HEK293 (cell line): ENCODE measurements at regions not wholly inside any gene's neighbourhood (a gene's known extent, or its start where the extent isn't known, plus 50 kb on each side); places are given as distances from the start of the nearest gene placed in this dataset.

ENCODE experiments used
- FEZF1 ChIP-seq: fragments of 450-650 bp; formaldehyde crosslinking; IDR thresholded peaks from 2 replicates; pipeline ENCODE4 v1.5.1; 2016; ENCODE audit warnings: missing biosample characterization, missing genetic modification characterization
- GLI2 ChIP-seq: fragments of 450-650 bp; formaldehyde crosslinking; IDR thresholded peaks from 2 replicates; pipeline ENCODE4; 2017; ENCODE audit warnings: missing biosample characterization, missing genetic modification characterization, low read depth, borderline replicate concordance
- HOXA7 ChIP-seq: sonication (generic); formaldehyde crosslinking; IDR thresholded peaks from 2 replicates; pipeline ENCODE4 v1.8.1; 2022; ENCODE audit warnings: missing genetic modification reagents, borderline replicate concordance
- KLF16 ChIP-seq: fragments of 450-650 bp; formaldehyde crosslinking; IDR thresholded peaks from 2 replicates; pipeline ENCODE4 v1.5.1; 2017; ENCODE audit warnings: missing biosample characterization, missing genetic modification characterization
- MZF1 ChIP-seq: fragments of 450-650 bp; formaldehyde crosslinking; IDR thresholded peaks from 2 replicates; pipeline ENCODE4 v1.5.1; 2017; ENCODE audit warnings: missing biosample characterization, missing genetic modification characterization, borderline replicate concordance
- PRDM1 ChIP-seq: fragments of 450-650 bp; formaldehyde crosslinking; IDR thresholded peaks from 2 replicates; pipeline ENCODE4; 2016; ENCODE audit warnings: missing biosample characterization, missing genetic modification characterization
- SALL2 ChIP-seq: fragments of 450-650 bp; formaldehyde crosslinking; IDR thresholded peaks from 2 replicates; pipeline ENCODE4 v1.5.0; 2017; ENCODE audit warnings: missing biosample characterization, mild to moderate bottlenecking, missing genetic modification characterization, borderline replicate concordance
- ZBTB17 ChIP-seq: fragments of 450-650 bp; formaldehyde crosslinking; IDR thresholded peaks from 2 replicates; pipeline ENCODE4 v1.5.1; 2016; ENCODE audit warnings: missing biosample characterization, missing genetic modification characterization
- ZNF350 ChIP-seq: fragments of 450-650 bp; formaldehyde crosslinking; IDR thresholded peaks from 2 replicates; pipeline ENCODE4 v1.5.0; 2017; ENCODE audit warnings: missing biosample characterization, mild to moderate bottlenecking, missing genetic modification characterization
- ZNF416 ChIP-seq: fragments of 450-650 bp; formaldehyde crosslinking; IDR thresholded peaks from 2 replicates; pipeline ENCODE4 v1.5.1; 2016; ENCODE audit warnings: missing biosample characterization, missing genetic modification characterization
- ZNF501 ChIP-seq: fragments of 450-650 bp; formaldehyde crosslinking; IDR thresholded peaks from 2 replicates; pipeline ENCODE4 v1.5.1; 2016; ENCODE audit warnings: missing biosample characterization, missing genetic modification characterization
- ZNF624 ChIP-seq: fragments of 450-650 bp; formaldehyde crosslinking; IDR thresholded peaks from 2 replicates; pipeline ENCODE4 v1.5.1; 2017; ENCODE audit warnings: missing biosample characterization, missing genetic modification characterization
- ZNF670 ChIP-seq: fragments of 450-650 bp; formaldehyde crosslinking; IDR thresholded peaks from 2 replicates; pipeline ENCODE4 v1.5.1; 2016; ENCODE audit warnings: missing biosample characterization, missing genetic modification characterization, low read depth
- ZNF768 ChIP-seq: fragments of 450-650 bp; formaldehyde crosslinking; IDR thresholded peaks from 2 replicates; pipeline ENCODE4 v1.5.1; 2018; ENCODE audit warnings: missing biosample characterization, mild to moderate bottlenecking, missing genetic modification characterization
- ZNF776 ChIP-seq: fragments of 450-650 bp; formaldehyde crosslinking; IDR thresholded peaks from 2 replicates; pipeline ENCODE4 v1.5.0; 2017; ENCODE audit warnings: missing biosample characterization, missing genetic modification characterization, borderline replicate concordance
- TF ChIP-seq, protein P1 (sequence below): fragments of 450-650 bp; formaldehyde crosslinking; IDR thresholded peaks from 2 replicates; pipeline ENCODE4 v1.5.1; 2016; ENCODE audit warnings: missing biosample characterization, missing genetic modification characterization
- TF ChIP-seq, protein P2 (sequence below): fragments of 450-650 bp; formaldehyde crosslinking; IDR thresholded peaks from 2 replicates; pipeline ENCODE4 v1.5.1; 2017; ENCODE audit warnings: missing biosample characterization, missing genetic modification characterization
- TF ChIP-seq, protein P3 (sequence below): fragments of 450-650 bp; formaldehyde crosslinking; IDR thresholded peaks from 2 replicates; pipeline ENCODE4 v1.5.1; 2016; ENCODE audit warnings: missing biosample characterization, missing genetic modification characterization
- TF ChIP-seq, protein P4 (sequence below): fragments of 450-650 bp; formaldehyde crosslinking; IDR thresholded peaks from 2 replicates; pipeline ENCODE4 v1.5.1; 2016; ENCODE audit warnings: missing biosample characterization, missing genetic modification characterization
- TF ChIP-seq, protein P5 (sequence below): fragments of 450-650 bp; formaldehyde crosslinking; IDR thresholded peaks from 2 replicates; pipeline ENCODE4 v1.5.1; 2017; ENCODE audit warnings: missing biosample characterization, missing genetic modification characterization
- TF ChIP-seq, protein P6 (sequence below): fragments of 450-650 bp; formaldehyde crosslinking; IDR thresholded peaks from 2 replicates; pipeline ENCODE4 v1.5.1; 2016; ENCODE audit warnings: missing biosample characterization, missing genetic modification characterization, borderline replicate concordance

DNA sequence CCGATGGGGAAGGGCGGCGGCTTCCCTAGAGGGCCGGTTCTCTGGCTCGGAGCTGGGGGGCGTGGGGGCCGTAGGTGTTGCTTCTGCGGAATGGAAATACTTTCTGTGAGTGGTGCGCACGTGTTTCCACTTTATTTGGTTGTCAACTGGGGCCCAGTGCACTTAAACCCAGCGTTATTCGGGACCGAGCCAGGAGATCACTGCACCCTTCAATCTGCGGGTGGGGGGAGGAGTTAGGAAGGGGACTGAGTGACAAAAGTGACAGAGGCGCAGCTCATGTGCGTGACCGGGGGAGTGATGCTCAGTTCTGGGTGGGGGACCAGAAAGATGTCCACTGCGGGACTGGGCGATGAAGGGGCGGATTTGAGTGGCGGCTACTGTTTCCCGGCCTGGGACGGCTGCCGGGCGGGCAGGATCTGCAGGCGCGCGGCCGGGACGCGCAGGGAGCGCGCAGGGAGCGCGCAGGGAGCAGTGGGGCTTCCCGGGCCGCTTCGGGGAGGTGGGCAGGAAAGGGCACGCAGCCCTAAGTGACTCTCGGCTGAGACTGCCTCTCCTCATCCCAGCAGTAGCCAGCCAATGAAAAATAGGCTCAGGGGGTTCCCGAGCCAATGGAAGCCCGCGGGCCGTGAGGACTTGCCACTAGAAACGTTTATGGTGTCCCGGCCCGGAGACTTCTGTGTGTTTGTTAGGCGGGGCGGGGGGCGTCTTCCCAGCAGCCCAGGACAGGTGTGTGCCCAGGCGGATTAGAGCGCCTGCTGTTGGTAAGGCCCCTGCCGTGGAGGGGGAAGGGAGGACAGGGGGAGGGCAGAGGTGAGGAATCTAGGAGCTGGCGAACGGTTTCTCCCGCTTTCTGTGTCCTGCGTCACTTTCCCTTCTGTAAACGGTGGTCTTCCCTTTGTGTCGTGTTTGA is 54.3 kb upstream of the KDM7A start (continued):
- TF ChIP-seq GLI2 (tag by site-specific recombination) (no peak), MZF1 (tag by site-specific recombination) (no peak), FEZF1 (tag by site-specific recombination) (peak; percentile 98), HOXA7 (CRISPR knock-in tag) (no peak), ZNF416 (tag by site-specific recombination) (no peak), ZNF624 (tag by site-specific recombination) (no peak), ZNF776 (tag by site-specific recombination) (no peak), KLF16 (tag by site-specific recombination) (no peak; the same call in 1 of the 2 replicates), SALL2 (tag by site-specific recombination) (no peak), ZNF501 (tag by site-specific recombination) (peak; percentile 82; the same call in 1 of the 2 replicates), ZNF350 (no peak), PRDM1 (tag by site-specific recombination) (peak; percentile 95), ZBTB17 (tag by site-specific recombination) (no peak), ZNF670 (no peak), ZNF768 (tag by site-specific recombination) (no peak)
- TF ChIP-seq, protein P1, sequence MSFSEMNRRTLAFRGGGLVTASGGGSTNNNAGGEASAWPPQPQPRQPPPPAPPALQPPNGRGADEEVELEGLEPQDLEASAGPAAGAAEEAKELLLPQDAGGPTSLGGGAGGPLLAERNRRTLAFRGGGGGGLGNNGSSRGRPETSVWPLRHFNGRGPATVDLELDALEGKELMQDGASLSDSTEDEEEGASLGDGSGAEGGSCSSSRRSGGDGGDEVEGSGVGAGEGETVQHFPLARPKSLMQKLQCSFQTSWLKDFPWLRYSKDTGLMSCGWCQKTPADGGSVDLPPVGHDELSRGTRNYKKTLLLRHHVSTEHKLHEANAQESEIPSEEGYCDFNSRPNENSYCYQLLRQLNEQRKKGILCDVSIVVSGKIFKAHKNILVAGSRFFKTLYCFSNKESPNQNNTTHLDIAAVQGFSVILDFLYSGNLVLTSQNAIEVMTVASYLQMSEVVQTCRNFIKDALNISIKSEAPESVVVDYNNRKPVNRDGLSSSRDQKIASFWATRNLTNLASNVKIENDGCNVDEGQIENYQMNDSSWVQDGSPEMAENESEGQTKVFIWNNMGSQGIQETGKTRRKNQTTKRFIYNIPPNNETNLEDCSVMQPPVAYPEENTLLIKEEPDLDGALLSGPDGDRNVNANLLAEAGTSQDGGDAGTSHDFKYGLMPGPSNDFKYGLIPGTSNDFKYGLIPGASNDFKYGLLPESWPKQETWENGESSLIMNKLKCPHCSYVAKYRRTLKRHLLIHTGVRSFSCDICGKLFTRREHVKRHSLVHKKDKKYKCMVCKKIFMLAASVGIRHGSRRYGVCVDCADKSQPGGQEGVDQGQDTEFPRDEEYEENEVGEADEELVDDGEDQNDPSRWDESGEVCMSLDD (tag by site-specific recombination), result peak; percentile 24; the same call in 1 of the 2 replicates
- TF ChIP-seq, protein P2, sequence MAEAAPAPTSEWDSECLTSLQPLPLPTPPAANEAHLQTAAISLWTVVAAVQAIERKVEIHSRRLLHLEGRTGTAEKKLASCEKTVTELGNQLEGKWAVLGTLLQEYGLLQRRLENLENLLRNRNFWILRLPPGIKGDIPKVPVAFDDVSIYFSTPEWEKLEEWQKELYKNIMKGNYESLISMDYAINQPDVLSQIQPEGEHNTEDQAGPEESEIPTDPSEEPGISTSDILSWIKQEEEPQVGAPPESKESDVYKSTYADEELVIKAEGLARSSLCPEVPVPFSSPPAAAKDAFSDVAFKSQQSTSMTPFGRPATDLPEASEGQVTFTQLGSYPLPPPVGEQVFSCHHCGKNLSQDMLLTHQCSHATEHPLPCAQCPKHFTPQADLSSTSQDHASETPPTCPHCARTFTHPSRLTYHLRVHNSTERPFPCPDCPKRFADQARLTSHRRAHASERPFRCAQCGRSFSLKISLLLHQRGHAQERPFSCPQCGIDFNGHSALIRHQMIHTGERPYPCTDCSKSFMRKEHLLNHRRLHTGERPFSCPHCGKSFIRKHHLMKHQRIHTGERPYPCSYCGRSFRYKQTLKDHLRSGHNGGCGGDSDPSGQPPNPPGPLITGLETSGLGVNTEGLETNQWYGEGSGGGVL, result peak; percentile 71
- TF ChIP-seq, protein P3, sequence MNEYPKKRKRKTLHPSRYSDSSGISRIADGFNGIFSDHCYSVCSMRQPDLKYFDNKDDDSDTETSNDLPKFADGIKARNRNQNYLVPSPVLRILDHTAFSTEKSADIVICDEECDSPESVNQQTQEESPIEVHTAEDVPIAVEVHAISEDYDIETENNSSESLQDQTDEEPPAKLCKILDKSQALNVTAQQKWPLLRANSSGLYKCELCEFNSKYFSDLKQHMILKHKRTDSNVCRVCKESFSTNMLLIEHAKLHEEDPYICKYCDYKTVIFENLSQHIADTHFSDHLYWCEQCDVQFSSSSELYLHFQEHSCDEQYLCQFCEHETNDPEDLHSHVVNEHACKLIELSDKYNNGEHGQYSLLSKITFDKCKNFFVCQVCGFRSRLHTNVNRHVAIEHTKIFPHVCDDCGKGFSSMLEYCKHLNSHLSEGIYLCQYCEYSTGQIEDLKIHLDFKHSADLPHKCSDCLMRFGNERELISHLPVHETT (tag by site-specific recombination), result no peak
- TF ChIP-seq, protein P4, sequence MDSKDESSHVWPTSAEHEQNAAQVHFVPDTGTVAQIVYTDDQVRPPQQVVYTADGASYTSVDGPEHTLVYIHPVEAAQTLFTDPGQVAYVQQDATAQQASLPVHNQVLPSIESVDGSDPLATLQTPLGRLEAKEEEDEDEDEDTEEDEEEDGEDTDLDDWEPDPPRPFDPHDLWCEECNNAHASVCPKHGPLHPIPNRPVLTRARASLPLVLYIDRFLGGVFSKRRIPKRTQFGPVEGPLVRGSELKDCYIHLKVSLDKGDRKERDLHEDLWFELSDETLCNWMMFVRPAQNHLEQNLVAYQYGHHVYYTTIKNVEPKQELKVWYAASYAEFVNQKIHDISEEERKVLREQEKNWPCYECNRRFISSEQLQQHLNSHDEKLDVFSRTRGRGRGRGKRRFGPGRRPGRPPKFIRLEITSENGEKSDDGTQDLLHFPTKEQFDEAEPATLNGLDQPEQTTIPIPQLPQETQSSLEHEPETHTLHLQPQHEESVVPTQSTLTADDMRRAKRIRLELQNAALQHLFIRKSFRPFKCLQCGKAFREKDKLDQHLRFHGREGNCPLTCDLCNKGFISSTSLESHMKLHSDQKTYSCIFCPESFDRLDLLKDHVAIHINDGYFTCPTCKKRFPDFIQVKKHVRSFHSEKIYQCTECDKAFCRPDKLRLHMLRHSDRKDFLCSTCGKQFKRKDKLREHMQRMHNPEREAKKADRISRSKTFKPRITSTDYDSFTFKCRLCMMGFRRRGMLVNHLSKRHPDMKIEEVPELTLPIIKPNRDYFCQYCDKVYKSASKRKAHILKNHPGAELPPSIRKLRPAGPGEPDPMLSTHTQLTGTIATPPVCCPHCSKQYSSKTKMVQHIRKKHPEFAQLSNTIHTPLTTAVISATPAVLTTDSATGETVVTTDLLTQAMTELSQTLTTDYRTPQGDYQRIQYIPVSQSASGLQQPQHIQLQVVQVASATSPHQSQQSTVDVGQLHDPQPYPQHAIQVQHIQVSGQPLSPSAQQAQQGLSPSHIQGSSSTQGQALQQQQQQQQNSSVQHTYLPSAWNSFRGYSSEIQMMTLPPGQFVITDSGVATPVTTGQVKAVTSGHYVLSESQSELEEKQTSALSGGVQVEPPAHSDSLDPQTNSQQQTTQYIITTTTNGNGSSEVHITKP (tag by site-specific recombination), result no peak
- TF ChIP-seq, protein P5, sequence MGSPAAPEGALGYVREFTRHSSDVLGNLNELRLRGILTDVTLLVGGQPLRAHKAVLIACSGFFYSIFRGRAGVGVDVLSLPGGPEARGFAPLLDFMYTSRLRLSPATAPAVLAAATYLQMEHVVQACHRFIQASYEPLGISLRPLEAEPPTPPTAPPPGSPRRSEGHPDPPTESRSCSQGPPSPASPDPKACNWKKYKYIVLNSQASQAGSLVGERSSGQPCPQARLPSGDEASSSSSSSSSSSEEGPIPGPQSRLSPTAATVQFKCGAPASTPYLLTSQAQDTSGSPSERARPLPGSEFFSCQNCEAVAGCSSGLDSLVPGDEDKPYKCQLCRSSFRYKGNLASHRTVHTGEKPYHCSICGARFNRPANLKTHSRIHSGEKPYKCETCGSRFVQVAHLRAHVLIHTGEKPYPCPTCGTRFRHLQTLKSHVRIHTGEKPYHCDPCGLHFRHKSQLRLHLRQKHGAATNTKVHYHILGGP (tag by site-specific recombination), result no peak
- TF ChIP-seq, protein P6, sequence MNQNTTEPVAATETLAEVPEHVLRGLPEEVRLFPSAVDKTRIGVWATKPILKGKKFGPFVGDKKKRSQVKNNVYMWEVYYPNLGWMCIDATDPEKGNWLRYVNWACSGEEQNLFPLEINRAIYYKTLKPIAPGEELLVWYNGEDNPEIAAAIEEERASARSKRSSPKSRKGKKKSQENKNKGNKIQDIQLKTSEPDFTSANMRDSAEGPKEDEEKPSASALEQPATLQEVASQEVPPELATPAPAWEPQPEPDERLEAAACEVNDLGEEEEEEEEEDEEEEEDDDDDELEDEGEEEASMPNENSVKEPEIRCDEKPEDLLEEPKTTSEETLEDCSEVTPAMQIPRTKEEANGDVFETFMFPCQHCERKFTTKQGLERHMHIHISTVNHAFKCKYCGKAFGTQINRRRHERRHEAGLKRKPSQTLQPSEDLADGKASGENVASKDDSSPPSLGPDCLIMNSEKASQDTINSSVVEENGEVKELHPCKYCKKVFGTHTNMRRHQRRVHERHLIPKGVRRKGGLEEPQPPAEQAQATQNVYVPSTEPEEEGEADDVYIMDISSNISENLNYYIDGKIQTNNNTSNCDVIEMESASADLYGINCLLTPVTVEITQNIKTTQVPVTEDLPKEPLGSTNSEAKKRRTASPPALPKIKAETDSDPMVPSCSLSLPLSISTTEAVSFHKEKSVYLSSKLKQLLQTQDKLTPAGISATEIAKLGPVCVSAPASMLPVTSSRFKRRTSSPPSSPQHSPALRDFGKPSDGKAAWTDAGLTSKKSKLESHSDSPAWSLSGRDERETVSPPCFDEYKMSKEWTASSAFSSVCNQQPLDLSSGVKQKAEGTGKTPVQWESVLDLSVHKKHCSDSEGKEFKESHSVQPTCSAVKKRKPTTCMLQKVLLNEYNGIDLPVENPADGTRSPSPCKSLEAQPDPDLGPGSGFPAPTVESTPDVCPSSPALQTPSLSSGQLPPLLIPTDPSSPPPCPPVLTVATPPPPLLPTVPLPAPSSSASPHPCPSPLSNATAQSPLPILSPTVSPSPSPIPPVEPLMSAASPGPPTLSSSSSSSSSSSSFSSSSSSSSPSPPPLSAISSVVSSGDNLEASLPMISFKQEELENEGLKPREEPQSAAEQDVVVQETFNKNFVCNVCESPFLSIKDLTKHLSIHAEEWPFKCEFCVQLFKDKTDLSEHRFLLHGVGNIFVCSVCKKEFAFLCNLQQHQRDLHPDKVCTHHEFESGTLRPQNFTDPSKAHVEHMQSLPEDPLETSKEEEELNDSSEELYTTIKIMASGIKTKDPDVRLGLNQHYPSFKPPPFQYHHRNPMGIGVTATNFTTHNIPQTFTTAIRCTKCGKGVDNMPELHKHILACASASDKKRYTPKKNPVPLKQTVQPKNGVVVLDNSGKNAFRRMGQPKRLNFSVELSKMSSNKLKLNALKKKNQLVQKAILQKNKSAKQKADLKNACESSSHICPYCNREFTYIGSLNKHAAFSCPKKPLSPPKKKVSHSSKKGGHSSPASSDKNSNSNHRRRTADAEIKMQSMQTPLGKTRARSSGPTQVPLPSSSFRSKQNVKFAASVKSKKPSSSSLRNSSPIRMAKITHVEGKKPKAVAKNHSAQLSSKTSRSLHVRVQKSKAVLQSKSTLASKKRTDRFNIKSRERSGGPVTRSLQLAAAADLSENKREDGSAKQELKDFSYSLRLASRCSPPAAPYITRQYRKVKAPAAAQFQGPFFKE, result no peak
